ENCODE measurements at regions not wholly inside any gene's neighbourhood (a gene's known extent, or its start where the extent isn't known, plus 50 kb on each side); places are given as distances from the start of the nearest gene placed in this dataset.
"Not testable (repeated sequence)": the region's sequence is repeated elsewhere in the genome, so short reads cannot be mapped to it uniquely, and the experiment has no call there.

- not testable (repeated sequence) for TF ChIP-seq CTCF (conservative IDR thresholded peaks at IDR 0.05 in 1 of 2, IDR thresholded peaks at IDR 0.05 in 1 of 2; ENCODE audit: low read depth in 1 of 2, low read length in 2 of 2); EZH2 (IDR thresholded peaks at IDR 0.05; ENCODE audit: low read length, missing control alignments)
Observed at GRCh38 chr4:71220848-71221247, 118.0 kb upstream of the SLC4A4 start.
